Ascending aorta (tissue), 2 donors: ENCODE measurements at regions not wholly inside any gene's neighbourhood (a gene's known extent, or its start where the extent isn't known, plus 50 kb on each side); places are given as distances from the start of the nearest gene placed in this dataset.

Experiments
- DNase-seq, 2 donors: peaks; one replicate each; pipeline ENCODE4 v3.0.0-alpha.2; 2019; ENCODE audit warnings: low spot score in 2 of 2
- H3K27ac ChIP-seq, 2 donors: fragments of 200-600 bp; sonication (generic); one replicate each; pipeline ENCODE4 v1.5.1; 2016 to 2017; ENCODE audit warnings: mild to moderate bottlenecking in 1 of 2
- H3K27me3 ChIP-seq: fragments of 200-600 bp; sonication (generic); one replicate; pipeline ENCODE4 v1.5.1; 2017
- H3K36me3 ChIP-seq, 2 donors: fragments of 200-600 bp; sonication (generic); one replicate each; pipeline ENCODE4 v1.5.1; 2016
- H3K4me1 ChIP-seq, 2 donors: fragments of 200-600 bp; sonication (generic); one replicate each; pipeline ENCODE4 v1.5.1; 2016 to 2017; ENCODE audit warnings: mild to moderate bottlenecking in 1 of 2
- H3K4me3 ChIP-seq, 2 donors: fragments of 200-600 bp; sonication (generic); one replicate each; pipeline ENCODE4 v1.5.1; 2016 to 2017; ENCODE audit warnings: mild to moderate bottlenecking in 1 of 2
- H3K9me3 ChIP-seq, 2 donors: fragments of 200-600 bp; sonication (generic); one replicate each; pipeline ENCODE4 v1.5.1; 2016
- intact Hi-C: fragments of 100-400 bp; cut with DNase I; formaldehyde crosslinking; loops from one replicate; pipeline ENCODE4 v1.15.1; 2023
- TF ChIP-seq, protein P1 (sequence below), 3 experiments: fragments of 200-600 bp in 2 of 3; fragments of 450-650 bp in 1 of 3; sonication (generic) in 2 of 3; IDR thresholded peaks; one replicate each; pipeline ENCODE4 v1.5.1; 2016 to 2019; ENCODE audit warnings: antibody characterized with exemption in 3 of 3, mild to moderate bottlenecking in 1 of 3, moderate library complexity in 1 of 3

DNA sequence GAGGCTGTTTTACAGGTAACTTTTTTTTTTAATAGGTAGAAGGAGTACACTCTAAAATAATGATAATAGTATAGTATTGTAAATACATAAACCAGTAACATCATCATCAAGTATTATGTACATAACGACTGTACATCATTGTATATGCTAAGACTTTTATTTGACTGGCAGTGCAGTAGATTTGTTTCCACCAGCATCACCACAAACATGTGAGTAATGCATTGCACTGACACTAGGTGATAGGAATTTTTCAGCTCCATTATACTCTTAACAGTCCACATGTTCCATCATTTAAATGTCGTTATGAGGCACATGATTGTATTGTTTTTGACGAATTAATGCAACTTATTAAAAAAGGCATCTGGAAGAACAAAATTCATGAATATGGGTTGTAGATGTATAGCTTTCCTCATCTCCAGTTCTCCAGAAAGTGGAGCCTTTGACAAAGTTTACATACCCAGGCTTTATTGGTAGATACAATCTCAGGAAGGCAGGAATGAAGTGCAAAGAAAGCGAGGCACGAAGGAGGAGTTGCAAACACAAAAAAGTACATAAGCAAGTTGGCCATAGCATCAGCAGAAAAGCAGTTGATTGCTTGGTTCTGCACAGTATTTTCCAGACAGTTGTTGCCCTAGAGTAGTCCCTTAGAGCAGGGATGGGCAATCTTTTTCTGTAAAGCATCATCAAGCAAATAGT lies 336.9 kb upstream of the NR3C2 start:
- Histone ChIP-seq H3K4me3 (no peak overlapping the region), H3K36me3 (no peaks in the 10 kb centered on the region), H3K27ac (no peak overlapping the region), H3K9me3 (no peaks in the 10 kb centered on the region), H3K4me1 (no peaks in the 10 kb centered on the region), H3K27me3 (no peaks in the 10 kb centered on the region)
- DNase-seq, result no peak
- intact Hi-C loops, result no loop called here
- TF ChIP-seq, protein P1, sequence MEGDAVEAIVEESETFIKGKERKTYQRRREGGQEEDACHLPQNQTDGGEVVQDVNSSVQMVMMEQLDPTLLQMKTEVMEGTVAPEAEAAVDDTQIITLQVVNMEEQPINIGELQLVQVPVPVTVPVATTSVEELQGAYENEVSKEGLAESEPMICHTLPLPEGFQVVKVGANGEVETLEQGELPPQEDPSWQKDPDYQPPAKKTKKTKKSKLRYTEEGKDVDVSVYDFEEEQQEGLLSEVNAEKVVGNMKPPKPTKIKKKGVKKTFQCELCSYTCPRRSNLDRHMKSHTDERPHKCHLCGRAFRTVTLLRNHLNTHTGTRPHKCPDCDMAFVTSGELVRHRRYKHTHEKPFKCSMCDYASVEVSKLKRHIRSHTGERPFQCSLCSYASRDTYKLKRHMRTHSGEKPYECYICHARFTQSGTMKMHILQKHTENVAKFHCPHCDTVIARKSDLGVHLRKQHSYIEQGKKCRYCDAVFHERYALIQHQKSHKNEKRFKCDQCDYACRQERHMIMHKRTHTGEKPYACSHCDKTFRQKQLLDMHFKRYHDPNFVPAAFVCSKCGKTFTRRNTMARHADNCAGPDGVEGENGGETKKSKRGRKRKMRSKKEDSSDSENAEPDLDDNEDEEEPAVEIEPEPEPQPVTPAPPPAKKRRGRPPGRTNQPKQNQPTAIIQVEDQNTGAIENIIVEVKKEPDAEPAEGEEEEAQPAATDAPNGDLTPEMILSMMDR (IDR thresholded peaks at IDR 0.05), result no peak

DNA sequence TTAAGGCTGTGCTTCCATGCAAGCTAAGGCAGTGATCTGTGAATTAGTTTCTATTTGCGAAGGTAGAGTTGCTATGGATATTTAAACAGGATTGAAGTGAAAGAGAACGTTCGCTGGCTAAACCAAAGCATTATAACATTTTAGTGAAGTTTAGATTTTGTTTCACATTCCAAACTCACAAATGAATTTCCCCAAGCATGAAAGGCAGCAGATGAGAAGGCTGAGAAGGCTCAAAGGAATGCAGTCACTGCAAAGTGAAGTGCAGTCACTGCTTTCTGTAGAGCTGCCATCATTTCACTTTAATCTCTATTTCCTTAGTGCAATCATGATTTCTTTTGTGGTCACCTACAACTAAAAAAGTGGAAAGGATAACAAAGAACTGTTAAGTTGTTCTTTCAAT lies 334.7 kb upstream of the NR3C2 start:
- Histone ChIP-seq H3K27ac (no peak overlapping the region), H3K4me3 (no peak overlapping the region), H3K27me3 (no peaks in the 10 kb centered on the region), H3K4me1 (no peaks in the 10 kb centered on the region), H3K9me3 (no peaks in the 10 kb centered on the region), H3K36me3 (no peaks in the 10 kb centered on the region)
- TF ChIP-seq, protein P1 (IDR thresholded peaks at IDR 0.05), result no peak
- intact Hi-C loops, result no loop called here
- DNase-seq, result no peak

DNA sequence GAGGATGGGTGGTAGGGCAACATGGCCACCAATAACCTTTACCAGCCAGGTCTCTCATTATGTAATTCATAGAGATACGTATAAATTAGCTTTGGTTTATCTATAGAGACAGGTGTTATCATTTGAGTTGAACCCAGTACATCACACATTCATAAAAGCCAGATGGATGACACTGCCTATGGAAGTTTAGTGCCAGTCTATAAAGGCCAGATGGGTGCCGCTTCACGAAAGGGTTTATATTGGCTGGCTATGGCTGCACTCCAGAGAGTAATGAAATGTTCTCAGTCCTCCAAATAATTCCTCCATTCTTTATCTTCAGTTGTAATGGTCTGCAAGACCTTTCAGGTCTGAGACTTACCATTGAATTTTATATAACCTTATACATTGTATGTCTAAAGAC lies 331.9 kb upstream of the NR3C2 start:
- no peaks in the 10 kb centered on the region for H3K36me3 ChIP-seq
- no peak overlapping the region for H3K27ac ChIP-seq
- DNase-seq, result no peak
- no peak overlapping the region for H3K4me3 ChIP-seq
- H3K4me1 ChIP-seq, result no peaks in the 10 kb centered on the region
- H3K9me3 ChIP-seq, result no peaks in the 10 kb centered on the region
- TF ChIP-seq, protein P1 (IDR thresholded peaks at IDR 0.05), result no peak
- no peaks in the 10 kb centered on the region for H3K27me3 ChIP-seq
- intact Hi-C loops, result no loop called here

DNA sequence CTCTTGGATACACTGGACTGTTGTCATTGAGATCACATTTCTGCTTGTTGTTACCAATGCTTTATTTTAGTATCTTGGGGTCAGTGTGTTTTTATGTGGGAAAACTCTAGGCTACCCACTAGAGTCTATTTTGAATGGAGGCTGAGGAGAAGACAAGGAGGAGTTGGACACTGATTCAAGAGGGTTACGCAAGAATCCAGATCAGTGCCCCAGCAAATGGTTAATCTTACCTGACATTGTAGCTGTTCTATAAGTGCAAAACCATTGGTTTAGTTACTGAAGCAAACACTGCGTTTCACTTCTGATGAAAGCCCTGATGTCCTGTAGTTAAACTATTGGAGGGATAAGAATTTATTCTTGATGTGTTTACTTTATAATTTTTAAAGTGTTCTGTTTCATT lies 331.1 kb upstream of the NR3C2 start:
- Histone ChIP-seq H3K4me3 (no peak overlapping the region), H3K4me1 (no peaks in the 10 kb centered on the region), H3K27ac (no peak overlapping the region), H3K36me3 (no peaks in the 10 kb centered on the region), H3K27me3 (no peaks in the 10 kb centered on the region), H3K9me3 (no peaks in the 10 kb centered on the region)
- TF ChIP-seq, protein P1 (IDR thresholded peaks at IDR 0.05), result no peak
- DNase-seq, result no peak
- intact Hi-C loops, result no loop called here

DNA sequence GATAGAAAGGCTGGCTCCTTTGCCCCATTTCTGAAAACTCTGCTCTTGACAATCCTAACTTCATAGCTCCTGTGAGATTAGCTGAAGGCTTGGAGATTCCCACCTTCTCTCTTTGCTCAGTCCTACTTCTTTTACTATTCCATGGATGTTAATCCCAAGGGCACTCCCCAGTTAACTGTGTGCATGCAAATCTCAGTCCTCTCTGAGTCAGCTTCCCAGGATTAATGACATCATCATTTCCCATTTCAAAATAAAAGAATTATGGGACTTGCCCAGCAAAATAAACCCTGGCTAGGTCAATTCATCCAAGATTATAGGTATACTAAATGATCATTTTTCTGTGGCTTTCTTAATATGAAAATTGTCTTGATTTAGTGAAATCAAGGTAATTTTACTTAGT lies 328.6 kb upstream of the NR3C2 start:
- no peak overlapping the region for H3K4me3 ChIP-seq
- intact Hi-C loops, result no loop called here
- H3K27ac ChIP-seq, result no peak overlapping the region
- no peaks in the 10 kb centered on the region for H3K27me3 ChIP-seq
- no peak for DNase-seq
- no peaks in the 10 kb centered on the region for H3K9me3 ChIP-seq
- no peaks in the 10 kb centered on the region for H3K36me3 ChIP-seq
- H3K4me1 ChIP-seq, result no peaks in the 10 kb centered on the region
- TF ChIP-seq, protein P1 (IDR thresholded peaks at IDR 0.05), result no peak

DNA sequence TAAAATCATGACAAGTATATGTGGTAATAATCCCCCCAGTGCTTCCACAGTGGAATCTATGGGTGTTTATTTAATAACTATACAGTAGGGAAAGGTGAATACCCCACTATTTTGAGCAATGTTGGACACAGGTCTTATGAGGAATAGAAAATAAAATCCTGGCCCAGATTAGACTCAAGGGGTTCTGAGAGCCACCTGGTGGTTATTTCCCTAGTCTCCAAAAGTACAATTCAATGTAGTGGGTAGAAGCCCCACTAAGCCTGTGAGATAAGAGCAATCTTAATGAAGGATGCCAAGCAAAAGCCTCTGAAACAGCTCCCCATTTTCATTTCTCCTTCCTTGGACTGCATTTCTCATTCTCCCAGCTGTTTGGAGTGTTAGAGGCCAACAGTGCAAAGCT lies 328.2 kb upstream of the NR3C2 start:
- H3K4me3 ChIP-seq, result no peak overlapping the region
- intact Hi-C loops, result no loop called here
- no peak for DNase-seq
- no peaks in the 10 kb centered on the region for H3K4me1 ChIP-seq
- no peaks in the 10 kb centered on the region for H3K27me3 ChIP-seq
- H3K9me3 ChIP-seq, result no peaks in the 10 kb centered on the region
- no peaks in the 10 kb centered on the region for H3K36me3 ChIP-seq
- TF ChIP-seq, protein P1 (IDR thresholded peaks at IDR 0.05), result no peak
- no peak overlapping the region for H3K27ac ChIP-seq
